GM12892 (cell line): ENCODE measurements at regions not wholly inside any gene's neighbourhood (a gene's known extent, or its start where the extent isn't known, plus 50 kb on each side); places are given as distances from the start of the nearest gene placed in this dataset.

Experiments
- POLR2A ChIP-seq: IDR thresholded peaks from 2 replicates; pipeline ENCODE4 v1.6.1; 2011; ENCODE audit warnings: low read depth, low read length, control low read depth
- POLR2AphosphoS5 ChIP-seq: IDR thresholded peaks from 2 replicates; pipeline ENCODE4 v1.6.1; 2011; ENCODE audit warnings: low read depth, low read length, control low read depth
- TAF1 ChIP-seq: IDR thresholded peaks from 2 replicates; pipeline ENCODE4 v1.6.1; 2011; ENCODE audit warnings: low read depth, mild to moderate bottlenecking, control low read depth, low read length, borderline replicate concordance

- TF ChIP-seq POLR2A (peak; percentile 40; the same call in 1 of the 2 replicates), TAF1 (peak; percentile 19; the same call in 1 of the 2 replicates), POLR2AphosphoS5 (peak; percentile 20; the same call in 1 of the 2 replicates)
These were observed 130.3 kb downstream of the NDUFA12 start for GRCh38 chr12:94872971-94873733.
